KOPT-K1 (cell line): ENCODE measurements at regions not wholly inside any gene's neighbourhood (a gene's known extent, or its start where the extent isn't known, plus 50 kb on each side); places are given as distances from the start of the nearest gene placed in this dataset.

Source experiments
- H3K27ac ChIP-seq: fragments of 200-600 bp; sonication (generic); 2 replicates; pipeline ENCODE4 v1.5.1; 2016; ENCODE audit warnings: antibody characterized with exemption, mild to moderate bottlenecking, low read depth, low read length; ENCODE audit not compliant: poor library complexity, severe bottlenecking
- H3K36me3 ChIP-seq: fragments of 200-600 bp; sonication (generic); 2 replicates; pipeline ENCODE4 v1.5.1; 2017; ENCODE audit warnings: antibody characterized with exemption, mild to moderate bottlenecking, low read length, moderate library complexity; ENCODE audit not compliant: insufficient read depth
- H3K9me3 ChIP-seq: fragments of 200-600 bp; sonication (generic); 2 replicates; pipeline ENCODE4 v1.5.1; 2017; ENCODE audit warnings: antibody characterized with exemption, low read length, mild to moderate bottlenecking; ENCODE audit not compliant: insufficient read depth, poor library complexity, severe bottlenecking

GRCh38 chr5:35312267-35312666 is 82.0 kb upstream of the PRLR start:
- Histone ChIP-seq H3K27ac (no peak overlapping the region), H3K9me3 (no peaks in the 10 kb centered on the region), H3K36me3 (no peaks in the 10 kb centered on the region)

DNA sequence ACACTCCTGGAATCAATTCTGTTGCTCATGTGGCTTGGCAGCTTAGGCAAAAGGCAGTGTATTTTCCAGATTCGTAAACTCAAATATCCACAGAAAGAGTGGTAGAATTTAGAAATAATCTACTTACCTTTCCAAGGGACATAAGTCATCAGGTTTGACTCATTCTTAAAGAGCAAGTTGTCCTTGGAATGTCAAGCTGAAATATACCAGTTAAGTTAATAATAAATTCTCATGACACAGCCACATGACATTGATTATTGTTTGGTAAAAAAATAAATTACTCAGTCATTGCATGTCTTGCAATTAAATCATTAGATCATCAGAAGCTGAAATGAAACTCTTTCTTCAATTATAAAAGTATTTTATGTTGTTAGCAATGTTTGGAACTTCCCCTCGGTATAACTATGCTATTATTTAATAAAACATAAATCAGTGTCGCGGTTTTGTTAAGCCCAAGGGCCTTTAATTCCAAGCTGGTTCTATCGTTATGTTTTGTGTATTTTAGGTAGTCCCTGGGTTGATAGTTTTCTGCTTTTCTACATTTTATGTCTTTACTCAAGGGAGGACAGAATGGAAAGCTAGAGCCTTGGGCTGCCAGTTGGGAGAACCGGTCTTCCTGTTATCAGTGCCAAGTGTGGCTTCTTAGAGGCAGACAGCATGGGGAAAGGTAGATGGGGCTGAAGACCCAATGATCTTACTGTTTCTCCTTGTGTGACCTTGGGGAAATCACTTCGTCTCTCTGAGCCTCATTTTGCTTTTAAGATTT is 79.3 kb upstream of the PRLR start:
- H3K36me3 ChIP-seq, result no peaks in the 10 kb centered on the region
- H3K27ac ChIP-seq, result no peak overlapping the region
- no peaks in the 10 kb centered on the region for H3K9me3 ChIP-seq

DNA sequence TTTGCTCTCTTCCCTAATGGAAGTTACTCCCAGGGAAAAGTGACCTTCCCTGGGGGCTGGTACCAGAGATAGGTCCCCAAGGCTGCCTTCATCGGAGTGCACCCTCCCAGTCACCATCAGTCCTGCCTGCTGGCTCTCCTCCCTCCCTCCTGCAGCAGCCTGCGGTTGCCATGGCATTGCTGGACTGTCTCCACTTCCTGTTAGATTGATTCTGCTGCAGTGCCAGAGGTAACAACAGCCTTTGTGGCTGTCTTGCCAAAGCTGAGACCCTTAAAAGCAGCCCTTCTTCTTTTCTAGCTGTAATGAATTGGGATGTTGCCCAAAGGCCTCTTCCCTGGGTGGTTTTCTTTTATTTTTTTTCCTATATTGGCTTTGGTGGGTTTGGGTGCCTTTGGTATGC is 78.1 kb upstream of the PRLR start:
- Histone ChIP-seq H3K9me3 (no peaks in the 10 kb centered on the region), H3K27ac (no peak overlapping the region), H3K36me3 (no peaks in the 10 kb centered on the region)

- Histone ChIP-seq H3K9me3 (no peaks in the 10 kb centered on the region), H3K27ac (no peak overlapping the region), H3K36me3 (no peaks in the 10 kb centered on the region)
These were observed 76.6 kb upstream of the PRLR start for GRCh38 chr5:35306716-35307365.

DNA sequence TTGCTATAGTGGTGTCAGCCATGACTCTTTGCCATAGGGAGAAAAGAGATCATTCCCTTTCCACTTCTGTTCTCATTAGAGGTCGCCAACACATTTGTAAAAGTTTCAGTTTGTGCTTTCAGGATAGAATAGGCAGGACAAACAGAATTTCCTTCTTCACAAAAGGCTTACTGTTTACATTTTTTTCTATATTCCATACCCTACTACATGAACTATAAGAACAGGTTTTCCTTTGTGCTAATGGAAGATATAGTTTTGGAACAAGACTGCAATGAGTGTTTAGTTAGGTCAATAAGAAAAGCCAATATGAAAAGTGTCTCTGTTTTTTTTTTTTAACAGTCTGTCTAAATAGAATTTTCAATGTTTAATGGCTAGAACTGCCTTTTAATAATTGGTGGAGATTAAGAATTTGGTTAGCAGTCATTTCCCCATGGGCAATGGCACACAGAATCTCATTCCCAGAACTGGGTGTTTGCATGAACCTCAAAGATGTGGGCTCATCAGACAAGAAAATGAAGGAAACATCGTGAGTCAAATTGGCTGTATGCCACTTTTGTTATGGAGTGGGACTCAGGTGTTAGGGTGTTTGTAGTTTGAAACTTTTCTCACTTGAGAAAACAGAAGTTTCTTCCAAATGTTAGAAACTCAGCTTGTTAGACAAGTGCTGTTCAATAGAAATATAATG is 75.2 kb upstream of the PRLR start:
- no peak overlapping the region for H3K27ac ChIP-seq
- no peaks in the 10 kb centered on the region for H3K9me3 ChIP-seq
- no peaks in the 10 kb centered on the region for H3K36me3 ChIP-seq

GRCh38 chr5:35304291-35304690 is 74.0 kb upstream of the PRLR start:
- Histone ChIP-seq H3K36me3 (no peaks in the 10 kb centered on the region), H3K27ac (no peak overlapping the region), H3K9me3 (no peaks in the 10 kb centered on the region)

- Histone ChIP-seq H3K9me3 (no peaks in the 10 kb centered on the region), H3K36me3 (no peaks in the 10 kb centered on the region), H3K27ac (no peak overlapping the region)
These were observed 72.9 kb upstream of the PRLR start for GRCh38 chr5:35303152-35303551.

DNA sequence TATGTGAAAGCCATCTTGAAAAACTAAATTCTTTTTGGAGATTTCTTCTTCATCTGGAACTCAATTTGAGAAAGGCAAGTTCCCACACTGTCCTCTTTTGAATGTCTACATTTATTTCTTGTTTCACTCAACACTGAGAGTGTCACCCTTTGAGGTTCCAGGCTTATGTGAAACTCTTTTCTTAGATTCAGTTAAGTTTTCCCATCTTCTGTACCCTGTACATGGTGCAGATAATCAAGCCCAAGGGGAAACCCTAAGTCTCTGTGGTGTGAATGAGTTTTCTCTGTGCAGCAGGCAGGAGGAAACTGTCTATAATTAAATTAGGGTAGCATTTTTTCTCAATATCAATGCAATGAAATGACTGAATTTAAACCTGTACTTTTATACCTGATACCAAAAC is 72.3 kb upstream of the PRLR start:
- H3K36me3 ChIP-seq, result no peaks in the 10 kb centered on the region
- no peaks in the 10 kb centered on the region for H3K9me3 ChIP-seq
- H3K27ac ChIP-seq, result no peak overlapping the region

DNA sequence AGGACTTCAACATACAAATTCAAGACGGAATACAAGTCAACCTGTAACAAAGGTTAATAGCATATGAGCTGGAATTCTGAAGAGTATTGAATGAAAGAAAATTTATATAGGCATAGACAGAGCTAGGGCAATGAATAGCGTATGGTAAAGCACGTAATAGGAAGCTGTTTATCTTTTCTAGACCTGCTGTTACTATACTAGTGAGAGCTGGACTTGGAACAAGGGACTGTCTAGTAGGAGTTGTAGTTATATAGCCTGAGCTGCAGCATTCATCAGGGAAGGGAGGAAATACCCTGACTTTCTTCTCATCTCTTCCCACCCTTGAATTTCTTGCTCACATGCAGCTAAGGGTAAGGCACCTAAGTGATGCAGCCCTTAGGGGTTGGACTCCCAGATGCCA is 67.5 kb upstream of the PRLR start:
- Histone ChIP-seq H3K27ac (no peak overlapping the region), H3K9me3 (no peaks in the 10 kb centered on the region), H3K36me3 (no peaks in the 10 kb centered on the region)

GRCh38 chr5:35294976-35295375 is 64.7 kb upstream of the PRLR start:
- Histone ChIP-seq H3K27ac (no peak overlapping the region), H3K36me3 (no peaks in the 10 kb centered on the region), H3K9me3 (no peaks in the 10 kb centered on the region)

- Histone ChIP-seq H3K9me3 (no peaks in the 10 kb centered on the region), H3K36me3 (no peaks in the 10 kb centered on the region), H3K27ac (no peak overlapping the region)
These were observed 63.7 kb upstream of the PRLR start for GRCh38 chr5:35294017-35294416.

- Histone ChIP-seq H3K27ac (no peak overlapping the region), H3K36me3 (no peaks in the 10 kb centered on the region), H3K9me3 (no peaks in the 10 kb centered on the region)
These were observed 55.1 kb upstream of the PRLR start for GRCh38 chr5:35285435-35285834.

DNA sequence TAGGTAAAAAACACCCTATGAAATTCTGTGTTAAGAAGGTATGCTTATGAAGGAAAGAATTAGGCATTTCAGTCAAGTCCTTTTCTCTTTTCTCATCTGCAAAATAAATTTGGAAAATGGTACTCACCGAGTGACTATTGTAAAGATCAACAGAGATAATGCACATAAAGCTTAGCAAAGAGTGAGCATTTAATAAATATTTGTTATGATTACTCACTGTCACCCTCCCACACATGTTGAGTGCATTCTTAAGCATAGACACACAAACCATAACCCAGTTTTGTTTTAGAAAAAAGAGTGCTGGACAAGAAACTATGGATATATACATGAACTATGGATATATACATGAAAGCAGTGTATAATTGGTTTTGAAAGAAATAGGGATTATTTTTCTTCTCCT is 54.7 kb upstream of the PRLR start:
- H3K36me3 ChIP-seq, result no peaks in the 10 kb centered on the region
- H3K27ac ChIP-seq, result no peak overlapping the region
- no peaks in the 10 kb centered on the region for H3K9me3 ChIP-seq

- Histone ChIP-seq H3K36me3 (no peaks in the 10 kb centered on the region), H3K27ac (no peak overlapping the region), H3K9me3 (no peaks in the 10 kb centered on the region)
These were observed 54.1 kb upstream of the PRLR start for GRCh38 chr5:35284364-35284763.

GRCh38 chr5:35282810-35283209 is 52.5 kb upstream of the PRLR start:
- Histone ChIP-seq H3K27ac (no peak overlapping the region), H3K9me3 (no peaks in the 10 kb centered on the region), H3K36me3 (no peaks in the 10 kb centered on the region)
